ENCODE measurements at regions not wholly inside any gene's neighbourhood (a gene's known extent, or its start where the extent isn't known, plus 50 kb on each side); places are given as distances from the start of the nearest gene placed in this dataset.

DNA sequence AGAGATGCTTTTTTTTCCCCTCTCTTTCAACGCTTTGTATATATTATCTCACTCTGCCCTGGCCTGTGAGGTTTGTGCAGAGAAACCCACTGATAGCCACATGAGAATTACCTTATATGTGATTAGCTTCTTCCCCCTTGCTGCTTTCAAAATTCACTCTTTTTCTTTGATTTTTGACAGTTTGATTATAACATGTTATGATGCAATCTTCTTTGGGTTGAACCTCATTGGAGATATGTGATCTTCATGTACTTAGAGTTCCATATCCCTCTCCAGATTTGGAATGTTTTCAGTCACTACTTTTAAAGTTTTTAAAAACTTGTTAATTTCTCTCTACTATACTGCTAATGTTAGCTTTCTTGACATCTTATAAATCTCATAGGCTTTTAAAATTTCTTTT lies 479.5 kb upstream of the AGA start:
- DNase-seq (ENCODE audit: low read depth): no peak
- TF ChIP-seq, protein P1, sequence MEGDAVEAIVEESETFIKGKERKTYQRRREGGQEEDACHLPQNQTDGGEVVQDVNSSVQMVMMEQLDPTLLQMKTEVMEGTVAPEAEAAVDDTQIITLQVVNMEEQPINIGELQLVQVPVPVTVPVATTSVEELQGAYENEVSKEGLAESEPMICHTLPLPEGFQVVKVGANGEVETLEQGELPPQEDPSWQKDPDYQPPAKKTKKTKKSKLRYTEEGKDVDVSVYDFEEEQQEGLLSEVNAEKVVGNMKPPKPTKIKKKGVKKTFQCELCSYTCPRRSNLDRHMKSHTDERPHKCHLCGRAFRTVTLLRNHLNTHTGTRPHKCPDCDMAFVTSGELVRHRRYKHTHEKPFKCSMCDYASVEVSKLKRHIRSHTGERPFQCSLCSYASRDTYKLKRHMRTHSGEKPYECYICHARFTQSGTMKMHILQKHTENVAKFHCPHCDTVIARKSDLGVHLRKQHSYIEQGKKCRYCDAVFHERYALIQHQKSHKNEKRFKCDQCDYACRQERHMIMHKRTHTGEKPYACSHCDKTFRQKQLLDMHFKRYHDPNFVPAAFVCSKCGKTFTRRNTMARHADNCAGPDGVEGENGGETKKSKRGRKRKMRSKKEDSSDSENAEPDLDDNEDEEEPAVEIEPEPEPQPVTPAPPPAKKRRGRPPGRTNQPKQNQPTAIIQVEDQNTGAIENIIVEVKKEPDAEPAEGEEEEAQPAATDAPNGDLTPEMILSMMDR (IDR thresholded peaks at IDR 0.05; ENCODE audit: insufficient read depth, low read length): no peak
- H3K4me3 ChIP-seq (ENCODE audit: low read depth, low read length): no peak overlapping the region

DNA sequence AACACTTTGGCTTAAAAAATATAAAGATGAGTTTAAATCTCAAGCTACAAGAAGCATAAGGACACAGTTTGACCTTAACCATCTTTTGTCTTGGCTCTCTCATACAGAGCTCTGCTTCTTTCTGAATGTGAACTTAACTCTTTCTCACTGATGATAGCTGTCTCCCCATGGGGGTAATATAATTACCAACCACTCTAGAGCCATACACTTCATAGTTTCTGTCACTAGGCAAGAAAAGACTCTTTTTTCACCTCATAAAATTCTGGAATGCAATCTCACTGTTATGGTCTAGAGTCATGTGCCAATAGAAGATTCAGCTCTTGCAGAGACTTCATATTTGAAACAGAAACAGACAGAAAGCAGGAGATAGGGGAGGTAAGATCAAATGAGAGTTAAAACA lies 481.7 kb upstream of the AGA start:
- TF ChIP-seq, protein P1 (IDR thresholded peaks at IDR 0.05; ENCODE audit: insufficient read depth, low read length): no peak
- no peak for DNase-seq (ENCODE audit: low read depth)
- H3K4me3 ChIP-seq (ENCODE audit: low read depth, low read length): no peak overlapping the region

DNA sequence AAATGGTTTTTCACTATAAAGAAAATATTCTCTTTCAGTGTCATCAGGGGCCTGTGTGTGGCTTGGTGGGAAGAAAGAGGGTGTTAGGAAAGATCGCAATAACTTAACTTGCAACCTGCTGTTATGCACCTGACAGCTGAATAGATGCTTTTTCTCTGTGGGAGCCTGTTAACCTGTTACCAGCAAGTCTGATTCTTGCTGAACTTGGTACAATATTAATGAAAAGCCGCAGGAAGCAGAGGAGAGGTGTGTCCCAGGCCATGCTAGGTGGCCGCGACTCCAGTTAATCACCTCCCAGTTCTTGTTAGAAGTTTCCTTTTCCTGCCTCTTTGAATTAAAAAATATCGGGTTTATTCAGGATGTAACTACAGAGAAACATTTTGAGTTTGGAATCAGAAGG lies 494.8 kb upstream of the AGA start:
- TF ChIP-seq, protein P1 (IDR thresholded peaks at IDR 0.05; ENCODE audit: insufficient read depth, low read length): no peak
- no peak for DNase-seq (ENCODE audit: low read depth)

DNA sequence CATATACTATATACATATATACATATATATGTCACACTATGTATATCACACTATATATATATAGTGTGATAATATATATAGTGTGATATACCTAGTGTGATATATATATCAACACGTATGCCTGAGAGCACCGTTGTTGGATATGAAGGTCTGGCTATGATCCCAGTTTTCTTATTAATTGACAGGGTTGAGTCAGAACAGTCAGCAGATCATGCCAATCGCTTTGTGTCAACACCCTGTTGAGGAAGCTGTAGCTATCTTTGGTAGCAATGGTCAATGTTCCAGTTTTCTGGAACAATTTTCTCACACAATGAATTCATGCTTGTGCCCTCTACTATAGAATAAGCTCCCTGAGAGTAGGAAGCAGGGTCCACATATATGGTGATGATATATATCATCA lies 496.0 kb upstream of the AGA start:
- H3K4me3 ChIP-seq (ENCODE audit: low read depth, low read length): no peak overlapping the region
- TF ChIP-seq, protein P1 (IDR thresholded peaks at IDR 0.05; ENCODE audit: insufficient read depth, low read length): no peak
- no peak for DNase-seq (ENCODE audit: low read depth)

More for the DNA sequence above, 494.8 kb upstream of the AGA start:
- no peak overlapping the region for H3K4me3 ChIP-seq (ENCODE audit: low read depth, low read length)

DNA sequence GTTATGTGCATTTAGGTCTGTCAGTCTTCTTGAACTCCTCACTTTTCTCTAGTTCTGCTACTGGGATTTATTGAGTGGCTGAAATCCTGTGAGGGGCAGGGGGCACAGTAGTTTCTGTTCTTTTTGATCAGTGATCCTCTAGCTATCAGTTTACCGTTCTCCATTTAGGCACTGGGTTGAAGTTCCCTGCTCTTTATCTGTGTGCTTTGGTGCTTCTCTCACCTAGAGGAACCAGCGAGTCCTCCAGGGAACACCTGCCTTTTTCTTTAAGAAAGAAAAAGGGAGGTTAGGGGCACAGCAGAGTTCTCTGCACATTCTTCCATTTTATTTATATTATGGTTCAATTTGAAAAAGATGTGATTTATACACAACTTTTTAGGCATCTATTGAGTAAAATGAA lies 503.0 kb upstream of the AGA start:
- TF ChIP-seq, protein P1 (IDR thresholded peaks at IDR 0.05; ENCODE audit: insufficient read depth, low read length): no peak

DNA sequence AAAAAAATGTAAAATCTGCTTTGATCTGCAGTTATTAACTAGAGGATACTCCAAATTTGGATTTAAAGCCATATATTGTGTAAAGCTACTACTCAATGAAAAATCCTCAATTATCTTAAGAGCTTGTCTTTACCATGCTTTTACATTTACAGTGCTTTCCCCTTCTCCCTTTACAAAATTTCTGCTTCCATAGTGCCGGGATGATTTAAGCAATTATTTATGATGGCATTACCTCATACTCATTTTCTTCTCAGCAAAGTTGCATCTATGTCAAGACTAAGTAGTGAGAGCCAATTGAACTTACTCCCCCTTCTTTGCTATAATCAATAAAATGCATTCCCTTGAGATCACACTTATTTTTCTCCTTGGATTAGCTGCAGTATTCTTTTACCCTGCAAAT lies 505.4 kb upstream of the AGA start:
- TF ChIP-seq, protein P1 (IDR thresholded peaks at IDR 0.05; ENCODE audit: insufficient read depth, low read length): no peak
- no peak for DNase-seq (ENCODE audit: low read depth)
- H3K4me3 ChIP-seq (ENCODE audit: low read depth, low read length): no peak overlapping the region

More for the DNA sequence above, 503.0 kb upstream of the AGA start:
- H3K4me3 ChIP-seq (ENCODE audit: low read depth, low read length): no peak overlapping the region
- no peak for DNase-seq (ENCODE audit: low read depth)

DNA sequence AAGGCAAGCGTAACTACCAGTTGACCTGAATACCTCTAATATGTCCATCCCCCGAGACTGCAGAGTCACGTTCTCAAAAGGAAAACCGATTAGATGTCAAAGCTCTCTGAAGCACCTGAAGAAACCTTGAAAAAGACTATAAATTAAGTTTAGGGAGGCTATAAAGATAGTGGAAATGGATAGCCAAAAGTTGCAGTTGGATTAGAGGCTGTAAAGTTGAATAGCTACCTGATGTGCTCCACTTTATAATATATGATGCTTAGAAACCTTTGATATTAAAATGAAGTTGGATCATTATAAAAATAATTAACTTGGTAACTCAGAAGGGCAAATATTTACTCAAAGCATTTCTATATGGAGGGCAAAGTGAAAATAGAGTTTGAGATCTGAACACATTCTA lies 506.6 kb upstream of the AGA start:
- no peak overlapping the region for H3K4me3 ChIP-seq (ENCODE audit: low read depth, low read length)
- TF ChIP-seq, protein P1 (IDR thresholded peaks at IDR 0.05; ENCODE audit: insufficient read depth, low read length): no peak
- no peak for DNase-seq (ENCODE audit: low read depth)
